ENCODE measurements at regions not wholly inside any gene's neighbourhood (a gene's known extent, or its start where the extent isn't known, plus 50 kb on each side); places are given as distances from the start of the nearest gene placed in this dataset.

- TF ChIP-seq CTCF (IDR thresholded peaks at IDR 0.05) (no peak), EZH2 (IDR thresholded peaks at IDR 0.05; ENCODE audit: borderline replicate concordance, insufficient read depth, low read depth, low read length, poor library complexity, severe bottlenecking) (no peak)
Measured at GRCh38 chr5:9713959-9714586, 83.9 kb upstream of the TAS2R1 start.

Measured in B cell (primary cell).